Skin epidermis (tissue), 12 donors: ENCODE measurements at regions not wholly inside any gene's neighbourhood (a gene's known extent, or its start where the extent isn't known, plus 50 kb on each side); places are given as distances from the start of the nearest gene placed in this dataset.

ENCODE experiments used
- H3K27ac ChIP-seq, 21 experiments: fragments of 200-600 bp; sonication (generic) in 11 of 21; one replicate each; pipeline ENCODE4 v1.5.0; 2020; ENCODE audit warnings: mild to moderate bottlenecking in 3 of 21, inconsistent platforms in 2 of 21, moderate library complexity in 2 of 21
- H3K4me3 ChIP-seq, 7 experiments: fragments of 200-600 bp; sonication (generic) in 2 of 7; one replicate each; pipeline ENCODE4 v1.5.0; 2020; ENCODE audit warnings: inconsistent platforms in 2 of 7, mild to moderate bottlenecking in 2 of 7, moderate library complexity in 1 of 7

DNA sequence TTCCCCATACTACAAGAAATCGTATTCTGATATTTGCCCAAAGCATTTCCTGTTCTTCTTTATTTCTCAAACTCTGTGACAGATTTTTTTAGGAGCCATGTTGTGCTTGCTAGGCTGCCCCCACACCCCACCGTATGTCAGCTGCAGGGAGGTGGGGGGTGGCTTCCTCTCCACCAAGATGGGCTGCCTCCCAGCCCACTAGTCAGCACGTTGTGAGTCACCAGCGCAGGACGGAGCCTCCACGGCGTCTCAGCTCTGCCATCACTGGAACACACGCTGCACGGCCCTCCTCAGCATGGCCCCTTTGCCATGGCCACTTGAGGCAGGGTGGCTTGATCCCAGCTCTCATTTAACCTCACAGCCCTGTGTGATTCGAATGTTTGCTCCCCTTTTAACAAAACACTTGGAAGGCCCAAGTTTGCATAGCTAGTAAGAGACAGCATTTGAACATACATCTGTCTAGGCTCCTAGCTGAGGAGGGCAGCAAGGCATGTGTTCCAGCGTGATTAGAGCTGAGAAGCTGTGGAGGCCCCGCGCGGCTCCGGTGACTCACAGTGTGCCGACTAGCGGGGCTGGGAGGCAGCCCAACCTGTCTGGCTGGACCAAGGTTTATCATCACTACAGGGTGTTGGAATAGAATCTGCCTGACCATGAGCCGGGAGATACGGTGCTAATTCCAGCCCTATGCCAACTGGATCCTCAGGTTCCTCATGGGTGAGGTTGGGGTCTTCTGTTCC, 180.7 kb upstream of the NCAM1 start:
- Histone ChIP-seq H3K27ac (peak overlapping the region in 1 of 21 experiments; percentile 26), H3K4me3 (no peak overlapping the region)

DNA sequence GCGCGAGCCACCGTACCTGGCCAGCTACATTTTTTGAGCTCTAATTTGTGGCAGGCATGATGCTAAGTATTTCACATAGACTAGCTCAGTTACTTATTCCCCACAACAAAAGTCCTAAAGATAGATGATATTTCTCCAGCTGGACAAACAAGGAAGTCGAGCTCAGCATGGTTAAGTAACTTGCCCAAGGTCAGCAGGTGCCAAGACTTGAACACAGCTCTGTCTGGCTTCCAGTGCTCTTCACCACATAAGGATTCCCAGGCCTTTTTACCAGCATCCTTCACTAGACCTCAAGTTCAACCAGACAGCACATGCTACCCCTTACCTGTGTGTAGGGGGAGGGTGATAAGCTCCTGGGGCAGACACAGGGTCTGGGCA, 177.3 kb upstream of the NCAM1 start:
- Histone ChIP-seq H3K27ac (peak overlapping the region in 1 of 21 experiments; percentile 59), H3K4me3 (no peak overlapping the region)

DNA sequence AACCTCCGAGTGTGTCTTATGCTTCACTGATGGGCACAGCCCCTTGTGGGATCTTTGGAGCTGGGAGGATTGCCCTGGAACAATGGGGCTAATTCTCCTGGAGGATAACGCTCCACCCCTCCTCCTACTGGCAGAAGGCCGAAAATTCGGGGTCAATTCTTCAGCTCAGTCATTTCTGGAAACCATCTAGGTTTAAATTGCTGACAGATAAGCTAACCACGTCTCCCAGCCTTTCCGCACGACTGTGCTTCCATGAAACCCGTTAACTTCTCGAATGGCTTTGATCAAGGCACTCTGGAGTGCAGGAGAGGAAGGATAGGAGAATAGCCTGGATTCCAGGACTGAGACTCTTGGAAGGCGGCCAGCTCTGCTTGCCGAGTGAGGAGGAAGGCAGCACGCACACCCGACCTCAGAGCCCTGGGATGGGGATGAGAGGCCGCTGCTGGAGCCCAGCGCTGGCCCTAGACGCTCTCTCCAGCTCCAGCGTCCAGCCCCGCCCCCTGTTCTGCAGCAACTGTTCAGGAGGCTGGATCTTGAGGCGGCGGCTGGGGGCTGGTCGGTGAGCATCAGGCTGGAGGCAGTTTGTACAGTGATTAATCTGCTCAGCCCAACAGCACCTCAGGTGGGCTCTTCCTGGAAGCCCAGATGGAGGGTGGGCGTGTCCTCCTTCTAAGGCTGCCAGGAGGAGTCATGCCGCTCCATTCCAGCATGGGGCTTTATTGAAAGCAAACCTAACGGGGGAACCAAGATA, 176.7 kb upstream of the NCAM1 start:
- Histone ChIP-seq H3K4me3 (no peak overlapping the region), H3K27ac (peak overlapping the region in 4 of 21 experiments; percentile 8 to 59 (median 29))

DNA sequence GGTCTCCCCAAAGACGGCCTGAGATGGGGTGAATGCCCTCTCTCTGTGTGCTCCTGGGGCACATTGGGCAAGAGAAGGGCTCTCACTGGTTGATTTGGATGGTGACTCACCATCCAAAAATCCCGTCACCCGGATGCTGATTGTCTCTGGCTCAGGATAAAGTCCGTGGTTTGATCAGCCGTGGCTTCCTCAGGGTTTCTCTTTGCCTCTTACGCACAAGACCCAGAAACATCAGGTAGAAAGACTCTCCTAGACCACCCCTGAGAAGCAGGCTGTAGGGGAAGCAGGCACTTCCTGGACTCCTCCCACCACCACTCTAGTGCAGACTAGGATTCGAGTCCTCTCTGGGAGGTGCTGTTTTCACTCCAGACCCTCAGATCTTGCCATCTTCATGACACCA, 176.1 kb upstream of the NCAM1 start:
- no peak overlapping the region for H3K4me3 ChIP-seq
- peak overlapping the region in 5 of 21 experiments; percentile 8 to 59 (median 24) for H3K27ac ChIP-seq

DNA sequence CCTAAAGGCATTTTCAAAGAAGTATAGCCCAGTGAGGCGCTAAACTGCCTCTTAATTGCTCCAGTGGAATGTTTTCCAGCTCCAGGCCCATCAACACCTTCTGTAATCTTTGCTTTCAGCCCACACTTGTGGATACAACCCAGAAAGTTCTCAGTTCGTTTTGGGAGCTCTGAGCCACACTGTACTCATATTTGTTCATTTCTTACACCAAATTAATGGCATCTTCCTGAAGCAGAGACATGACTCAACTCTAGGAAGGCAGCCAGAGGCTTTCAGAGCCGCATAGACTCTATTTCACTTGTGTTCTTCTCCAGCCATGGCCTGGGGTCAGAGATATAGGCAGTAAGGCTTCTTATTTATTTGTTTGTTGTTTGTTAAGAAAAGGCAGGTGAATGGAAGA, 175.5 kb upstream of the NCAM1 start:
- Histone ChIP-seq H3K27ac (peak overlapping the region in 5 of 21 experiments; percentile 14 to 59 (median 30)), H3K4me3 (no peak overlapping the region)

DNA sequence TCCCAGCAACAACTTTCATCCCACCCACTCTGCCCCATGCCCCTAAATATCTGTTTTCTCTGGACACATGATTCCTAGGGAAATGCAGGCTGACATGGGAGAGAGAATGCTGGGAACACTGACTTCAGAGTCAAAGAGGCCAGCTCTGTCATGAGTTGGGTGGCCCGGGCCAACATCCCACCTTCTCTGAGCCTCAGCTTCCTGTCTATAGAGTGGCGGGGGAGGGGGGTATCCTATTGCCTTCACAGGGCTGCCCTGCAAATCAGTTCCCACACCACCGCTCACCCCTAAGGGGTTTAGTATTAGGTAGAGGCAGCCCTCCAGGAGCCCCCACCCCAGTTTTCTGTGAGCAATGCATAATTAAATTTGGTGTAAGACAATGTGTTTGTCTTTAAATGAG, 175.0 kb upstream of the NCAM1 start:
- H3K27ac ChIP-seq, result peak overlapping the region in 2 of 21 experiments; percentile 30 to 59
- no peak overlapping the region for H3K4me3 ChIP-seq

DNA sequence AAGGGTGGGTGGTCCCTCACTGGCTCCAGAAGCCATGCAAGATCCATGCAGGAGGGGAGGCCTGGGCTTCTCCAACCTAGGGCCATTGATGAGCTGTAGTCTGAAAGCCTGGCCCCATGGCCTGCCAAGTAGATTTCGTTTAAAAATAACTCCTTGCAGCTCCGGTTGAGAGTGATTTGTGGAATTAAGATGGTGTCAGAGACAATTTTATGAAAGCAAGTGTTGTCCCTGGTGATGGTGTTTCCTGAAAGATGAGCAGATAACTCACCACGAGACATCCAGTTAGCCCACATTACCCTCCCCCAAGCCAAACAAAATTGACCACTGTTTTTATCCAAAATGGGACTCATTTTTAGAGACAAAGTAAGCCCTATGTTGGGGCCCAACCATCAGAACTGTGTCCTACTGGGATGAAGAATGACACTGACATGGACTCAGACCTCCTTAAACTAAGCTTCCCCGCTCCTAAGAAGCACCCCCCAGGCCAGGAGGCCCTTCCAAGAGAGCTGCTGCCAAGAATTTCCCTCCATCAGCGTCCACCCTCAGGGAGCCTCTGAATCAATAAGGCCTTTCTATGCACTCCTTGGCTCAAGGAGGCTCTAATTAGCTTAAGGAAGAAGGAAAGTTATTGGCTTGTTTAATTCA, 174.2 kb upstream of the NCAM1 start:
- Histone ChIP-seq H3K27ac (peak overlapping the region in 1 of 21 experiments; percentile 30), H3K4me3 (no peak overlapping the region)

DNA sequence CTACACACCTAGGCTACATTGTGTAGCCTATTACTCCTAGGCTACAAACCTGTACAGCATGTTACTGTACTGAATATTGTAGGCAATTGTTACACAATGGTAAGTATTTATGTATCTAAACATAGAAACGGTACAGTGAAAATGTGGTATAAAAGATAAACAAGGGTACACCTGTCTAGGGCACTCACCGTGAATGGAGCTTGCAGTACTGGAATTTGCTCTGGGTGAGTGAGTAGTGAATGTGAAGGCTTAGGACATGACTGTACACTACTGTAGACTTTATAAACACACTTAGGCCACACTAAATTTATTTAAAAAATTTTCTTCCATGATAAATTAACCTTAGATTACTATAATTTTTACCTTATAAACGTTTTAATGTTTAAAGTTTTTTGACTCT, 171.7 kb upstream of the NCAM1 start:
- no peak overlapping the region for H3K4me3 ChIP-seq
- H3K27ac ChIP-seq, result no peak overlapping the region

DNA sequence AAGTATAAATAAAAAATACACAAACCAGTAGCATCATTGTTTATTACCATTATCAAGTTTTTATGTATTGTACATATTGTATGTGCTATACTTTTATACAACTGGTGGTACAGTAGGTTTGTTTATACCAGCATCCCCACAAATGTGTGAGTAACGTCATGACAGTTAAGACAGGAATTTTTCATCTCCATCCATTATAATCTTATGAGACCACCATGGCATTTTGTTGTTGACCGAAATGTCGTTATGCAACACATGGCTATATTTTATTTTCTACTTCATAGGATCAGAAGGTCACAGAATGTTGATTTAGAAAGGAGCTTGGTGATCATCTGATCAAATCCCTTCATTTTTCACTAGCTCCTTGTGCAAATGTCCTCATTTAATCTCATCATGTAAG, 170.9 kb upstream of the NCAM1 start:
- H3K4me3 ChIP-seq, result no peak overlapping the region
- H3K27ac ChIP-seq, result no peak overlapping the region

DNA sequence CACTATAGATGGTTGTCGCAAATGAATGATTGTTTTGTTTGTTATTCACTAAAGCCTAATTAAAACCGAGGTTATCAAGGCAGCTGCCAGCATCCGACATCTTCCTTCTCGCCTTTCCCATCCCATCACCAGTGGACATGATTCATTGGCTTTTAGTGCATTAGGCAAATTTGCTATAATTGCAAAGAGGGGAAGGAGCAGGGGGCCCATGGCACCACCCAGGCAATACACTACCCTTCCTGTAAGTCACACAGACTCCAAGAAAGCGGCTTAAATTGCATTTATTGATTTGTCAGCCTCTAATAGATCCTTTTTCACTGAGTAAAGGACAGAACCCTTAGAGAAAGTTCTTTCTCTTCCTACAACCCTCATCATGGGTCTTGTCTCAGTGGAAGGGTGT, 169.2 kb upstream of the NCAM1 start:
- Histone ChIP-seq H3K4me3 (no peak overlapping the region), H3K27ac (no peak overlapping the region)

DNA sequence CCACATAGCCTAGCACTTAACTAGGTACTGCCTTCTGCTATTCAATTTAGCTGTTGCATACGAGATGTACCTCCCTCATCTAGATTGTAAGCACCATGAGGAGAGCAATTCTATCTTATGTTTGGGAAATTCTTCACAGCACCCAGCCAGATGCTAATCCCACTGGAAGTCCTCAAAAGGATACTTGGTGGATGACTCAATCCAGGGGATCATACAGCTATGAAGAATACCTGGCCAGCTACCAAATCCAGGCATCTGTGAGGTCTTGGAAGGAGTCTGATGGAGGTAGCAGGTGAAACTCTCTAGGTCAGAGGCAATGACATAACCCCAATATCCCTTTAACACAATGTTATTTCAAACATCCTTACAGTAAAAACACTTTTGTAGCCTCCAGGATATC, 167.8 kb upstream of the NCAM1 start:
- no peak overlapping the region for H3K4me3 ChIP-seq
- no peak overlapping the region for H3K27ac ChIP-seq

DNA sequence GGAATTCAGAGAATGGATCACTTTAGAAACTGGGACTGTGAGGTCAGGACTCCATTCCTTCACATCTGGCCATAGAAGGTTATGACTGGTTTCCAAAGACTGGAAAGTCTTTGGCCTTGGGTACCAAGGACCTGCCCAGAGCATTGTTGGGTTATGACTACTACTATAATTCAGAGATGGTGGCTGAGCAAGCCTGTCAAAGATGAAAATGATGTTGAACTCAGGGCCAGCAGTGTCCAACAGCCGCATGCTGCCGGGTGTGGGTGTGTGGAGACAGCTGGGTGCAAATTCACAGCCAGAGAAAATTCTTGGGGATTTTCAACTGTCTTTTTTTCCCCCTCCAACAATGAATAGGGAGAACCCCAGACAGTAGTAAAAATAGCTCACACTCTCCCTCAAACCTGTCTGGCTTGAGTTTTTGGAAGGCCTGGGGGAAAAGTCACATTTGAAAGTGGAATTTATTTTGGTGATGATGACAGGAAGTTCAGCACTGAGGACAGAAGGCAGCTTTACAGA, 166.8 kb upstream of the NCAM1 start:
- Histone ChIP-seq H3K4me3 (no peak overlapping the region), H3K27ac (no peak overlapping the region)

DNA sequence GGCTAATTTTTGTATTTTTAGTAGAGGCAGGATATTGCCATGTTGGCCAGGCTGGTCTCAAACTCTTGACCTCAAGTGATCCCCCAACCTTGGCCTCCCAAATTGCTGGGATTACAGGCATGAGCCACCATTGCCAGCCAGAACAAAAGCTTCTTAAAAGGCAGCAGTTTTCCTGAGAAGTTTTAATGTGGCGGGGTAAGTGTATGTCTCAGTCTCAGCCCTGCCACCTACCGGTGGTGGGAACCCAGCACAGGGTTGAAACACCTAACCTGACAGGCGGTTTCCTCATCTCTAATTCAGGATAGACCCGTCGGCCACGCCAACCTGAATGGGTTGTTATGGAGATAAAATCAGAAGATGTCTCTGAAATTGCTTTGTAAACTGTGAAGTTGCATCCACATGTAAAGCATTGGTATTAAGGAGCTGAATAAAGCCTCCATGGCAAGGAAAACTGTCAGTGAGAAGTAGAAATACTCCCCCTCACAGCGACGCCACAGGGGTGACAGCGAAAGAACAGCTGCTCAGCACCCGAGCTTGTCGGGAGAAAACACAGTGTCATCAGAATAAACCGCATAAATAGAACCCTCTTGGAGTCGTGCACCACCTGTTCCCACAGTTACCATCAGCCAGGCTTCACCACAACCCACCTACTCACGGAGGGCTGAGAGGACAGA, 165.9 kb upstream of the NCAM1 start:
- H3K27ac ChIP-seq, result no peak overlapping the region

DNA sequence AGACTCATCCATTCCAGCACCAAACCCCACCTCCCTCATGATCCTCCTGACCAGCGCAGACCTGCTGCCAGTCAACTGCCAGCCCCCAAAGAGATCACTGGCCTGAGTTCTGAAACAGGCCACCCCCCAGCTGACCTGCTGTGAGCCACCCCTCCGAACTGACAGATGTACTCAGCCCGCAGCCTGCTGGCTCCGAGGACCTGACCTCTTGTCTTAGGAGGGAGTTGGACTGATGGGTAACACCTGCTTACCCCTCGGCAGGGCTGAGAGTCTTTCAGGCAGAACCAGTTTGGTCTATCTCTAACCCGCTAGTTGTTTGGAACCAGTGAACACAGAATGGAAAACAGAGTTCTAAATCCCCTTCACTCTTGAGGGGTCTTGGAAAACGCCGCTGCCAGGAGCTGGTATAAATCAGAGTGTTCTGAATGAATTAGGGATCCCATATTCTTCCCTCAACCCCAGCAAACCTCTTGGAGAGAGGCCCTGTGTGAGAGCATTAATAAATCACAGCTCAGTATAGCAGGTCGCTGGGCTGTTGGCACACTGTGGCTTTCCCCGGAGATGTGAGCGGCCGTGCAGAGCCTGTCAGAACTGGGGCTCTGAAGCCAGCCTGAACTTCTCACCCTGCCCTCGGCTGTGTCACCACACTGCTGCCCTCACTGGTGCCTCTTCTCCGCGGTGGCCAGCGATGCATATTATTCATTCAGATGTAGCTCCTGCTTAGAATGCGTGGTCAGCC, 165.1 kb upstream of the NCAM1 start:
- H3K4me3 ChIP-seq, result no peak overlapping the region
- no peak overlapping the region for H3K27ac ChIP-seq

More for the DNA sequence above, 165.9 kb upstream of the NCAM1 start:
- H3K4me3 ChIP-seq, result no peak overlapping the region

DNA sequence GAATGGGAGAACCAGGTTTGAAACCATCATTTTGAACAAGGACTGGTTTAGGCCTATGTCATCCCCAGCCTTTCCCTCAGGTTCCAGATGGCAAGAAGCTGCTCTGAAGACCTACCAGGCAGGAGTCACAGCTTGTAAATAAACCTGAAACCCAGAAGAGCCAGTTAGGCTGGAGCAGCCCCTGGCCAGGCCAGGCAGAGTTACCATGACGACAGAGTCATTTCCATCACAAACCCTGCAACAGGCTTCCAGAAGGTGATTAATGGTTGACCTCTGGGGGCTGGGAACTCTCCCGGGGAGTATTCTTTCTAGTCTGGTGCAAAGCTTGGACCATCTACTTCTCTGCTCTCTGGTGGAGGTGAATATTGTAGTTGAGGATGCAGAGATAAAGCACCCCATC, 164.1 kb upstream of the NCAM1 start:
- Histone ChIP-seq H3K27ac (no peak overlapping the region), H3K4me3 (no peak overlapping the region)

DNA sequence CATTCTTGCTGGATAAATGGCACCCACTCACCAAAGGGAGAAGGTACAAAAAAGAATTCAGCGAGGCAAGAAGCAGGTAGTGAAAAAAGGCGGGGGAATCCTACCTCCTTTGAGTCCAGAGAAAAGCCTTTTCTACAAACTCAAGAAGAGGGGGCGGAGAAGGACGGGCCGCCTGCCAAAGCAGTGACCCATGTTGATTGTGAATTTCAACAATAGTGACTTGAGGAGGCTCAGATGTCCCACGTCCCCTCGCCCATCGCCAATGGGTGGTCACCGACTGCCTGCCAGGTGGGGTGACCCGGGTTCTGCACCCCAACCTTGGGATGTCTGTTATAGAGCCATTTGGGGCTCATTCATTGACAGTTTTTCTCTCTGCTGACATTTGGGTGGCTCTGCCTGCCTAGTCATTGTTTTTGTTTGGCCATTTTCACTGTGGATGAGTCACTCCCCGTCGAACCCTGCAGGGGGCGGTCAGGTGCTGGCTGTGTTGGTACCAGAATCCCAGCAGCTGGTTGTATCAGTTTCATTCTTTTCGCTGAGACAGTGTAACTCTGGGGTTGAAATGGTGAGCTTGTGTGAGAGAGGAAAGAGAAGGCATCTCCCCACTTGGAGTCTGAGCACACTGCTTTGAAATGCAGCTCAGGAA, 163.4 kb upstream of the NCAM1 start:
- Histone ChIP-seq H3K27ac (no peak overlapping the region), H3K4me3 (no peak overlapping the region)

DNA sequence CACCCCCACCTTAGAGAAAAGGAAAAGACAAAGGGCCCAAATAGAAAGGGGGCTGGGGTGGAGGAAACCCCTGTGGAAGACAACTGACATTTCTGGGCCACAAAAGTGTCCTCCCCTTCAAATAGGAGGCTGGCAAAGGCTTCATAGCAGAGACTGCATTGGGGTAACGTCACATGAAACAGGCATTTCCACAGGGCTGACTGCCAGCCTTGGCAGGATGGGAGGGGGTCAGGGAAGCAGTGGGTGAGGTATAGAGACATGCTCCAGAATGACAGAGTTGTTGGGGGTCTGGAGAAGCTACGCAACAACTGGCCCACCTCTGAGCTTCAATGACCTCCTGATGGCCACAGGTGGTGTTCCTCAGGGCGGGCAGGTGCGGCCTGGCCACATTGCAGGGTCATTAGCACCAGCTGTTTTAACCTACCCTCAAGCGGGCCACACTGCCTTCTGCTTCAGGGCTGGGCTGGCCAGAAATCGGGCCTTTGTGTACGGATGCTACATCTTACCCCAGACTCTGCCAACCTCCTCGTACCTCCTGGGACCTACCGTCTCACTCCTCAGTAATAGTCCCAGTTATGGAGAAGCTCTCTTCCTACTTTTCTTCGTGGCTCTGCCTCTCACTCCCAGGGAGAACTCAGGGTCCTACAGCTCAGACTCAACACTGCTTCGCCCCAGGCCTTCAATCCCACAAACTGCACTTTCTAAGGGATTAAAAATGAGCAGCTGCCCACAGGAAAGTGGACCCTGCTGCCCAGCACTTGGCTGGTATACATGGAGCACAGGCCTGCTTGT, 160.0 kb upstream of the NCAM1 start:
- H3K4me3 ChIP-seq, result no peak overlapping the region
- no peak overlapping the region for H3K27ac ChIP-seq

DNA sequence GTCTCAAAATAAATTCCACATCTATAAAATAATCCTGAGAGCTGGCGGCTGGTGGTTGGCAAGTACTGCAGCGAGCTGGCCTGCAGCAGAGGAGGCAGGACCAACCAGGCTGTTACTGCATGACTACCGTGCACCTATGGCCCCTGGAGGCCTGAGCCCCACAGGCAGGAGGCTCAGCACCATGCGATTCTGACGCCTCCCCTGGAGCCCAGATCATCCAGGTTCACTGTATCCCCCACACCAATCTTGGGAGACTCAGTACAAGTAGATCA, 159.5 kb upstream of the NCAM1 start:
- Histone ChIP-seq H3K4me3 (no peak overlapping the region), H3K27ac (no peak overlapping the region)
